ENCODE measurements at regions not wholly inside any gene's neighbourhood (a gene's known extent, or its start where the extent isn't known, plus 50 kb on each side); places are given as distances from the start of the nearest gene placed in this dataset.
"Not testable (repeated sequence)": the region's sequence is repeated elsewhere in the genome, so short reads cannot be mapped to it uniquely, and the experiment has no call there.

DNA sequence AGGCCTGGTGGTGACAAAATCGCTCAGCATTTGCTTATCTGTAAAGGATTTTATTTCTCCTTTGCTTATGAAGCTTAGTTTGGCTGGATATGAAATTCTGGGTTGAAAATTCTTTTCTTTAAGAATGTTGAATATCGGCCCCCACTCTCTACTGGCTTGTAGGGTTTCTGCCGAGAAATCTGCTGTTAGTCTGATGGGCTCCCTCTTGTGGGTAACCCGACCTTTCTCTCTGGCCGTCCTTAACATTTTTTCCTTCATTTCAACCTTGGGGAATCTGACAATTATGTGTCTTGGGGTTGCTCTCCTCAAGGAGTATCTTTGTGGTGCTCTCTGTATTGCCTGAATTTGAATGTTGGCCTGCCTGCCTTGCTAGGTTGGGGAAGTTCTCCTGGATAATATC is 65.3 kb upstream of the TP53I11 start:
- TF ChIP-seq, protein P1, sequence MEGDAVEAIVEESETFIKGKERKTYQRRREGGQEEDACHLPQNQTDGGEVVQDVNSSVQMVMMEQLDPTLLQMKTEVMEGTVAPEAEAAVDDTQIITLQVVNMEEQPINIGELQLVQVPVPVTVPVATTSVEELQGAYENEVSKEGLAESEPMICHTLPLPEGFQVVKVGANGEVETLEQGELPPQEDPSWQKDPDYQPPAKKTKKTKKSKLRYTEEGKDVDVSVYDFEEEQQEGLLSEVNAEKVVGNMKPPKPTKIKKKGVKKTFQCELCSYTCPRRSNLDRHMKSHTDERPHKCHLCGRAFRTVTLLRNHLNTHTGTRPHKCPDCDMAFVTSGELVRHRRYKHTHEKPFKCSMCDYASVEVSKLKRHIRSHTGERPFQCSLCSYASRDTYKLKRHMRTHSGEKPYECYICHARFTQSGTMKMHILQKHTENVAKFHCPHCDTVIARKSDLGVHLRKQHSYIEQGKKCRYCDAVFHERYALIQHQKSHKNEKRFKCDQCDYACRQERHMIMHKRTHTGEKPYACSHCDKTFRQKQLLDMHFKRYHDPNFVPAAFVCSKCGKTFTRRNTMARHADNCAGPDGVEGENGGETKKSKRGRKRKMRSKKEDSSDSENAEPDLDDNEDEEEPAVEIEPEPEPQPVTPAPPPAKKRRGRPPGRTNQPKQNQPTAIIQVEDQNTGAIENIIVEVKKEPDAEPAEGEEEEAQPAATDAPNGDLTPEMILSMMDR (IDR thresholded peaks at IDR 0.05), result not testable (repeated sequence)
- not testable (repeated sequence) for TF ChIP-seq POLR2A, EP300 (IDR thresholded peaks at IDR 0.05)

Data from ovary (tissue), 3 donors.